ENCODE measurements at regions not wholly inside any gene's neighbourhood (a gene's known extent, or its start where the extent isn't known, plus 50 kb on each side); places are given as distances from the start of the nearest gene placed in this dataset.

- no peak overlapping the region for H3K4me3 ChIP-seq (ENCODE audit: insufficient read depth, low read depth, low read length)
- no peaks in the 10 kb centered on the region for H3K36me3 ChIP-seq (ENCODE audit: control insufficient read depth, insufficient read depth, low read length)
- BruUV-seq (replicated peaks), result no TSS peak
- DNase-seq (no peak), ATAC-seq (ENCODE audit: low read depth) (no peak)
- in situ Hi-C loops (cut with MboI; ENCODE audit: low sequenced_read_pairs) (no loop called here), intact Hi-C loops (cut with micrococcal nuclease) (no loop called here), dilution Hi-C loops (cut with HindIII; ENCODE audit: low sequenced_read_pairs, unreplicated experiment) (no loop called here)
- H3K56ac ChIP-seq (ENCODE audit: extremely low read depth, insufficient read depth, low read length), result no peak overlapping the region
- H3K14ac ChIP-seq (replicated peaks; ENCODE audit: low read depth, low read length), result no peak overlapping the region
- no peak overlapping the region for H3K4me2 ChIP-seq (ENCODE audit: low read depth, low read length)
- no peak overlapping the region for H2AFZ ChIP-seq (replicated peaks; ENCODE audit: low read length, poor library complexity)
- no peaks in the 10 kb centered on the region for H3K4me1 ChIP-seq (ENCODE audit: control insufficient read depth, insufficient read depth, low read length)
- H2BK5ac ChIP-seq (ENCODE audit: low read depth, low read length, poor library complexity, severe bottlenecking), result no peak overlapping the region
- H3K27me3 ChIP-seq (ENCODE audit: control insufficient read depth, insufficient read depth, low read length), result no peaks in the 10 kb centered on the region
- H3K23ac ChIP-seq (ENCODE audit: low read depth, low read length), result no peak overlapping the region
- no peak overlapping the region for H3K18ac ChIP-seq (ENCODE audit: low read depth, low read length)
- no peak overlapping the region for H2BK120ac ChIP-seq (ENCODE audit: low read depth, low read length)
- WGBS, 2 experiments (ENCODE audit: extremely low coverage in 2 of 2, insufficient read length in 1 of 2), result 94% methylated on average over 2 of the region's 4 CpGs; no CpG with 5 or more reads in 1 of the 2 experiments
- no peak for TF ChIP-seq MAFK (IDR thresholded peaks at IDR 0.05; ENCODE audit: low read depth, low read length)
- H2BK15ac ChIP-seq (ENCODE audit: low read depth, low read length), result no peak overlapping the region
- no peak overlapping the region for H3K9ac ChIP-seq (ENCODE audit: low read depth, low read length)
- no peak overlapping the region for H4K8ac ChIP-seq (ENCODE audit: low read depth in 2 of 2, low read length in 2 of 2)
- ChIA-PET POLR2A (ENCODE audit: unreplicated experiment) (no interaction called here), CTCF (no interaction called here)
- H4K5ac ChIP-seq (ENCODE audit: low read depth, low read length), result no peak overlapping the region
- H3K79me1 ChIP-seq (ENCODE audit: low read depth in 1 of 2, low read length in 2 of 2), result no peaks in the 10 kb centered on the region
- H3K9me3 ChIP-seq (ENCODE audit: control insufficient read depth, insufficient read depth, low read length), result no peaks in the 10 kb centered on the region
- H3K9me1 ChIP-seq (ENCODE audit: insufficient read depth, low read length), result no peaks in the 10 kb centered on the region
- no peaks in the 10 kb centered on the region for H4K20me1 ChIP-seq (ENCODE audit: insufficient read depth, low read length)
- no peak overlapping the region for H3K4ac ChIP-seq (ENCODE audit: low read depth, low read length)
- no peak overlapping the region for H3K27ac ChIP-seq (ENCODE audit: insufficient read depth, low read length)
- no peak overlapping the region for H2AK5ac ChIP-seq (ENCODE audit: low read depth, low read length)
- no peak overlapping the region for H2AK9ac ChIP-seq (replicated peaks; ENCODE audit: low read depth, low read length, poor library complexity)
- no peak overlapping the region for H2BK20ac ChIP-seq (ENCODE audit: low read depth, low read length)
- H4K91ac ChIP-seq (ENCODE audit: insufficient read depth, low read depth, low read length), result no peak overlapping the region
Measured at GRCh38 chr13:64770743-64771142, 2459.4 kb downstream of the PCDH9 start.
